NCI-H510A treated with DMSO at 0.1 percent for 48 hours (cell line): ENCODE measurements at regions not wholly inside any gene's neighbourhood (a gene's known extent, or its start where the extent isn't known, plus 50 kb on each side); places are given as distances from the start of the nearest gene placed in this dataset.
"Not testable (repeated sequence)": the region's sequence is repeated elsewhere in the genome, so short reads cannot be mapped to it uniquely, and the experiment has no call there.

ENCODE experiments used
- DNase-seq: peaks from one replicate; lab custom pipeline; 2025; lab: John Stamatoyannopoulos, UW

- DNase-seq = no peak
Observed at GRCh38 chr6:135555550-135555949, 58.0 kb upstream of the AHI1 start.

GRCh38 chr6:135557582-135557981 lies 60.0 kb upstream of the AHI1 start:
- DNase-seq = no peak

- DNase-seq = not testable (repeated sequence)
Observed at GRCh38 chr6:135565605-135566004, 68.1 kb upstream of the AHI1 start.

- DNase-seq = no peak
Observed at GRCh38 chr6:135566311-135567068, 69.0 kb upstream of the AHI1 start.

- no peak for DNase-seq
Observed at GRCh38 chr6:135567375-135568083, 70.0 kb upstream of the AHI1 start.

- no peak for DNase-seq
Observed at GRCh38 chr6:135568379-135568778, 70.8 kb upstream of the AHI1 start.

- DNase-seq = no peak
Observed at GRCh38 chr6:135572051-135572450, 74.5 kb upstream of the AHI1 start.

GRCh38 chr6:135575629-135576028 lies 78.1 kb upstream of the AHI1 start:
- DNase-seq = no peak

- DNase-seq = peak; percentile 14
Observed at GRCh38 chr6:135576055-135576454, 78.5 kb upstream of the AHI1 start.

GRCh38 chr6:135577059-135577538 lies 79.6 kb upstream of the AHI1 start:
- DNase-seq = no peak

- no peak for DNase-seq
Observed at GRCh38 chr6:135578976-135579375, 81.4 kb upstream of the AHI1 start.

GRCh38 chr6:135581211-135581610 lies 83.7 kb upstream of the AHI1 start:
- DNase-seq = no peak

GRCh38 chr6:135583256-135583761 lies 85.8 kb upstream of the AHI1 start:
- DNase-seq = no peak

- DNase-seq = no peak
Observed at GRCh38 chr6:135586388-135586787, 88.8 kb upstream of the AHI1 start.

- DNase-seq = no peak
Observed at GRCh38 chr6:135586844-135587243, 89.3 kb upstream of the AHI1 start.

GRCh38 chr6:135592276-135592675 lies 94.7 kb upstream of the AHI1 start:
- DNase-seq = no peak

- no peak for DNase-seq
Observed at GRCh38 chr6:135594000-135594399, 96.5 kb upstream of the AHI1 start.

- peak; percentile 90 for DNase-seq
Observed at GRCh38 chr6:135600086-135600702, 102.7 kb upstream of the AHI1 start.

- DNase-seq = no peak
Observed at GRCh38 chr6:135600931-135601330, 103.4 kb upstream of the AHI1 start.

GRCh38 chr6:135601857-135602256 lies 104.3 kb upstream of the AHI1 start:
- DNase-seq = no peak

GRCh38 chr6:135603249-135603648 lies 105.7 kb upstream of the AHI1 start:
- no peak for DNase-seq

- DNase-seq = peak; percentile 45
Observed at GRCh38 chr6:135604035-135604860, 106.7 kb upstream of the AHI1 start.
